Stomach smooth muscle (tissue), 2 donors: ENCODE measurements at regions not wholly inside any gene's neighbourhood (a gene's known extent, or its start where the extent isn't known, plus 50 kb on each side); places are given as distances from the start of the nearest gene placed in this dataset.

Experiments
- H3K27ac ChIP-seq: one replicate; pipeline ENCODE4 v1.7.0; 2013; ENCODE audit warnings: mild to moderate bottlenecking, low read length, inconsistent platforms
- H3K27me3 ChIP-seq, 2 donors: one replicate each; pipeline ENCODE4 v1.7.0; 2013; ENCODE audit warnings: low read length in 2 of 2; ENCODE audit not compliant: insufficient read depth in 2 of 2, control insufficient read depth in 1 of 2
- H3K36me3 ChIP-seq, 2 donors: one replicate each; pipeline ENCODE4 v1.7.0; 2013; ENCODE audit warnings: low read length in 2 of 2; ENCODE audit not compliant: control insufficient read depth in 2 of 2, insufficient read depth in 2 of 2
- H3K4me1 ChIP-seq: one replicate; pipeline ENCODE4 v1.7.0; 2013; ENCODE audit warnings: low read length; ENCODE audit not compliant: control insufficient read depth, insufficient read depth
- H3K4me3 ChIP-seq, 2 donors: one replicate each; pipeline ENCODE4 v1.7.0; 2013; ENCODE audit warnings: low read length in 2 of 2
- H3K9ac ChIP-seq, 2 donors: one replicate each; pipeline ENCODE4 v1.7.0; 2013; ENCODE audit warnings: low read length in 2 of 2, mild to moderate bottlenecking in 1 of 2
- H3K9me3 ChIP-seq, 2 donors: one replicate each; pipeline ENCODE4 v1.7.0; 2013; ENCODE audit warnings: low read length in 2 of 2; ENCODE audit not compliant: control insufficient read depth in 2 of 2
- donor health status: healthy.
- donor health status: Pancreatic carcinoma.

DNA sequence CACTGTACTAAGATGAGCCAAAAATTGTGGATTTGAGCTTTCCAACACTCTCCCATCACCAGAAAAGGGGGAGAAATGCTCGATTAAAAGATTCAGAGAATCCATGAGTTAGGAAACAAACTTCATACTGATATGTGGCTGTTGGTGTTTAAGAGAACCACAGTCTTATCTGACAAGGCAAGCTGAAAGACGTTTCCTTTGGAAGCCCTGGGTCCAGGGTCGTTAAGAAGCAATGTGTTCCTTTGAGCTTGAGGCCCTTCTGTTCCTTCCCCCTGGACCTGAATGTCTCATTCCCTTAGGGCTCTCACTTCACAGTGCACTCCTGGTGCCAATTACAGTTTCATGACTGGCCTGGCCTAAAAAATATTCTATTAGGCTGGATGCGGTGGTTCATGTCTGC, 524.8 kb upstream of the PPP2R3A start:
- Histone ChIP-seq H3K4me1 (no peaks in the 10 kb centered on the region), H3K36me3 (no peaks in the 10 kb centered on the region), H3K9me3 (no peaks in the 10 kb centered on the region), H3K27ac (no peak overlapping the region), H3K9ac (no peak overlapping the region), H3K4me3 (no peak overlapping the region), H3K27me3 (no peaks in the 10 kb centered on the region)

DNA sequence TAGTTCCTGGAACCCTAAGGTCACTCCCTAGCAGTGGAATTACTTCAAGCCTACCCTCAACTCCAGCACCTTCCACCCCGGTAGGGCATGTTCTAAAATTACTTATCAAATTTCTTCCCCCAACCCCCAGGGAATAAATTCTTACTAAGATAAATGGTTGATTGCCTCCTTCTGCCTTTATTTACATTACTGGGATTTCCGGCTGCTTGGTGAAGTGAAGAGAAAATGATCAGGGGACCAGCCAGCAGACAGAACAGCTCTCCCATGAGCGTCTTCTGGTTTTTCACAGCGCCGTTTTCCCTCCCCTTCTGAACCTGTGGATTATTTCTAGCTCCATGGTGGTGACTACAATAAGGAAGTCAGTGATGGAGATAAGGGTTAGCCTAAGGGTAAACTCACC, 521.5 kb upstream of the PPP2R3A start:
- Histone ChIP-seq H3K36me3 (no peaks in the 10 kb centered on the region), H3K9ac (no peak overlapping the region), H3K9me3 (no peaks in the 10 kb centered on the region), H3K4me1 (no peaks in the 10 kb centered on the region), H3K4me3 (no peak overlapping the region), H3K27me3 (no peaks in the 10 kb centered on the region), H3K27ac (no peak overlapping the region)

DNA sequence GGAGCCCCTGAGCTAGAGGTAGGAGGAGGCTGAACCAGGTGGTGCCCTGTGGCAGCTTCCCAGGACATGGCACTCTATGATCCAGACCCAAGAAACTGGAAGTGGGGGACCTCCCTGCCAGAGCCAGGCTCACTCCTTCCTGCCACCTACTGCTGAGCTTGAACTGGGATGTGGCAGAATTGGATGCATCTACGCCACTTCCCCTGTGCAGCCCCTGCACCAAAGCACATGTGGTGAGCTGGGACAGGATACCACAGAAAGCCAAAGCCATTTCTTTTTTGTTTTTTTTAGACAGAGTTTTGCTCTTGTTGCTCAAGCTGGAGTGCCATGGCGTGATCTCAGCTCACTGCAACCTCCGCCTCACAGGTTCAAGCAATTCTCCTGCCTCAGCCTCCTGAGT, 518.0 kb upstream of the PPP2R3A start:
- H3K36me3 ChIP-seq, result no peaks in the 10 kb centered on the region
- no peak overlapping the region for H3K9ac ChIP-seq
- H3K27ac ChIP-seq, result no peak overlapping the region
- H3K27me3 ChIP-seq, result no peaks in the 10 kb centered on the region
- no peaks in the 10 kb centered on the region for H3K4me1 ChIP-seq
- no peaks in the 10 kb centered on the region for H3K9me3 ChIP-seq
- H3K4me3 ChIP-seq, result no peak overlapping the region

DNA sequence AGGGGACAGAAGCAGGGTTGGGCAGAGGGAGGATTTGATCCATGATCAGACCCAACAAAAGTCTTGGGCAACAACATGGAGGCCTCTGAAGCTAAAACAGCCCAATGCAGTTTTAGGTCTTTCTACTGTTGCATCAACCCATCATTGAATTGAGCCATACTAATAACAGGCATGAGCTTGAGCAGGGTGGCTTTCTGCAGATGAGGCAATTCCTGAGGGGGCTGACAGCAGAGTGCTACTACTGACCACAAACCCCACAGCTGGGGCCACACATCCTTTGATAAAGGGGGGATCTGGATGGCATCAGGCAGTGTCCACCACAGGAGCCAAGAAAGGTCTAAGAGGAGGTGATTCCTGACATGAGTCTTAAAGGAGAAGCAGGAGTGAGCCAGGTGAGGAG, 517.0 kb upstream of the PPP2R3A start:
- no peaks in the 10 kb centered on the region for H3K36me3 ChIP-seq
- H3K9me3 ChIP-seq, result no peaks in the 10 kb centered on the region
- no peak overlapping the region for H3K4me3 ChIP-seq
- peaks cover 0 to 2% of the 10 kb centered on the region in 2 donors for H3K27me3 ChIP-seq
- no peak overlapping the region for H3K27ac ChIP-seq
- H3K4me1 ChIP-seq, result no peaks in the 10 kb centered on the region
- H3K9ac ChIP-seq, result no peak overlapping the region

- peaks cover 0 to 2% of the 10 kb centered on the region in 2 donors for H3K27me3 ChIP-seq
- H3K4me1 ChIP-seq, result no peaks in the 10 kb centered on the region
- no peak overlapping the region for H3K4me3 ChIP-seq
- no peaks in the 10 kb centered on the region for H3K9me3 ChIP-seq
- H3K9ac ChIP-seq, result no peak overlapping the region
- no peaks in the 10 kb centered on the region for H3K36me3 ChIP-seq
- no peak overlapping the region for H3K27ac ChIP-seq
These were observed 516.5 kb upstream of the PPP2R3A start for GRCh38 chr3:135449046-135449445.

DNA sequence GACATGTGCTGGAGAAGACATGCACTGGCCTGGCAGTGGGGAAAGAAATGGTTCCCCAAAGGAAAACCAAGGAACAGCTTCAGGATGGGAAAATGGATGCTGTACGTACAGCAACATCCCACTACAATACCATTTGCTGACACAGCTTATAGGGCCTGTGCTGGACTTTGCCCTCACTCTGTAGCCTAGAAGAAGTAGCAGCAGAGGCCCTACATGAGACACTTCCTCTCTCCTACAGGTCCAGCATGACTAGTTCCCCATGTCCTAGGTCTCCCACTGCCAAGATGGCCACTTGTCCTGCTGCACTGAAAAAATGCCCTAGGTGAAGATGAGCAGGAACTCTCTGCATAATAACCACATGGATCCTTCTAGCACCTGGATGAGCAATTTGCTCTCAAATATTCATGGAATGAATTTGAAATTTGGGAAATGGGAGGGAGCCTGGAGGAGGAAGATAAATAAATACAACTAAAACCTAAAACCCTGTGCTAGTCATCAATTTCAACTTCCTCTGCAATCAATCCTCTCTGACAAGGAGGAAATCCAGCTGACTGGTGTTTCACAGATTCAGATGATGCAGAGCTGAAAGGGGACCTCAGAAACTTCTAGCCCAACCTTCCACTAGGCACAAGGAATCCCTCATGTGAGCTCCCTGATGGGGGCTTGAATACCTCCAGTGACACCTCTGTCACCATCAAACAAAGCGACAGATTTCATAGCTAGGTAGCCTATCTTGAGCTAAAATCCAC, 514.3 kb upstream of the PPP2R3A start:
- Histone ChIP-seq H3K4me3 (no peak overlapping the region), H3K27me3 (peaks cover 0 to 2% of the 10 kb centered on the region in 2 donors), H3K27ac (no peak overlapping the region), H3K9me3 (no peaks in the 10 kb centered on the region), H3K36me3 (no peaks in the 10 kb centered on the region), H3K9ac (no peak overlapping the region), H3K4me1 (no peaks in the 10 kb centered on the region)

- H3K4me1 ChIP-seq, result no peaks in the 10 kb centered on the region
- H3K4me3 ChIP-seq, result no peak overlapping the region
- no peak overlapping the region for H3K9ac ChIP-seq
These were observed 512.6 kb upstream of the PPP2R3A start for GRCh38 chr3:135452881-135453280.

DNA sequence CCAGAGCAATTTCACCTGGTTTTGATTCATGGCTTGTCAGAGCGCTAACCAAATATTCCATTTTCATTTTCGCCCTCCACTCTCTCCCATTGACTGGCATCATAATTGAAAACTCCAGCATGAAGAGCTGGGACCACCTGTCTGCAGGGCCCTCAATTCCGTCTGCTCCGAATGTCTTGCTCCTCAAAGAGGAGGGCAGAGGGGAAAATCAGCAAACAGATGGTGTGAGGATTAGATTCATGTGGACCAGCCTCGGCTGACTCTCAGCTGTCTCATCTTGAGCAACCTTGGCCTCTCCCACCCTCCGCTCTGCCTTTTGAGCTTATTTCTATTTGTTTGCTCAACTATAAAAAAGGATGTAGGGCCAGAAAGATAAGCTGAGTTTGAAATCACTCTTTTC, 512.2 kb upstream of the PPP2R3A start:
- H3K36me3 ChIP-seq, result no peaks in the 10 kb centered on the region
- H3K27me3 ChIP-seq, result peaks cover 0 to 8% of the 10 kb centered on the region in 2 donors
- peaks cover 0 to under 1% of the 10 kb centered on the region in 2 donors for H3K9me3 ChIP-seq
- no peak overlapping the region for H3K9ac ChIP-seq
- H3K27ac ChIP-seq, result no peak overlapping the region
- no peaks in the 10 kb centered on the region for H3K4me1 ChIP-seq
- no peak overlapping the region for H3K4me3 ChIP-seq

More at GRCh38 chr3:135452881-135453280, 512.6 kb upstream of the PPP2R3A start:
- no peaks in the 10 kb centered on the region for H3K9me3 ChIP-seq
- peaks cover 0 to 7% of the 10 kb centered on the region in 2 donors for H3K27me3 ChIP-seq
- H3K27ac ChIP-seq, result no peak overlapping the region
- H3K36me3 ChIP-seq, result no peaks in the 10 kb centered on the region

DNA sequence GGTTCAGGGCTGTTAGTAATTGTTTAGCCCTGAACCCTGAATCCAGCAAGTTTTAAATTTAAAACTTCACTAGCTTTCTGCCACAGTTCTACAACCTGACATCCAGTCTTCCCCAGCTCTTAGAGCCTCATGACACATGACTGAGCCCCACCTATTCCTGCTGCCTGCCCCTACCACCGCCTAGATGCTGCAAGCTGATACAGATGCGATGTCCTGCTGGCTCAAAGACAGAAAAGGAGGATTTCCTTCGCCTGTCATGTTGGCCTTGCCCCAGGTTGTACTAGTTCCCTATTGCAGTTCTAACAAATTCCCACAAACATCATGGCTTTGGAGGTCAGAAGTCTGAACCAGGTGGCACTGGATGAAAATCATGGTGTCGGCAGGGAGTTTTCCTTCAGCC, 510.6 kb upstream of the PPP2R3A start:
- Histone ChIP-seq H3K36me3 (no peaks in the 10 kb centered on the region), H3K9ac (no peak overlapping the region), H3K4me1 (no peaks in the 10 kb centered on the region), H3K4me3 (no peak overlapping the region), H3K9me3 (peaks cover 0 to 3% of the 10 kb centered on the region in 2 donors), H3K27ac (no peak overlapping the region), H3K27me3 (peaks cover 0 to 12% of the 10 kb centered on the region in 2 donors)

- H3K27ac ChIP-seq, result no peak overlapping the region
- H3K9me3 ChIP-seq, result peaks cover 0 to 3% of the 10 kb centered on the region in 2 donors
- H3K27me3 ChIP-seq, result peaks cover 0 to 12% of the 10 kb centered on the region in 2 donors
- no peak overlapping the region for H3K9ac ChIP-seq
- H3K36me3 ChIP-seq, result no peaks in the 10 kb centered on the region
- no peak overlapping the region for H3K4me3 ChIP-seq
- no peaks in the 10 kb centered on the region for H3K4me1 ChIP-seq
These were observed 509.3 kb upstream of the PPP2R3A start for GRCh38 chr3:135456108-135456790.
